Left colon (tissue), 2 donors: ENCODE measurements at regions not wholly inside any gene's neighbourhood (a gene's known extent, or its start where the extent isn't known, plus 50 kb on each side); places are given as distances from the start of the nearest gene placed in this dataset.

Source experiments
- ATAC-seq: fragments of 200-7000 bp; cut with Tn5 transposase; one replicate; pipeline ENCODE4 v1.9.1; 2020; ENCODE audit warnings: mild to moderate bottlenecking, moderate library complexity
- DNase-seq, 2 donors: peaks; one replicate each; pipeline ENCODE4 v3.0.0-alpha.2; 2020
- intact Hi-C, 2 donors: fragments of 100-400 bp; cut with DNase I in 1 of 2; cut with micrococcal nuclease in 1 of 2; formaldehyde crosslinking; loops; one replicate each; pipeline versions ENCODE4 v1.11.2 to v1.14.0; 2022; cut with DNase I, micrococcal nuclease
- donor health status: DM: no; HTN: no; CAD: no.
- donor health status: DM: yes; HTN: yes; CAD: no.

DNA sequence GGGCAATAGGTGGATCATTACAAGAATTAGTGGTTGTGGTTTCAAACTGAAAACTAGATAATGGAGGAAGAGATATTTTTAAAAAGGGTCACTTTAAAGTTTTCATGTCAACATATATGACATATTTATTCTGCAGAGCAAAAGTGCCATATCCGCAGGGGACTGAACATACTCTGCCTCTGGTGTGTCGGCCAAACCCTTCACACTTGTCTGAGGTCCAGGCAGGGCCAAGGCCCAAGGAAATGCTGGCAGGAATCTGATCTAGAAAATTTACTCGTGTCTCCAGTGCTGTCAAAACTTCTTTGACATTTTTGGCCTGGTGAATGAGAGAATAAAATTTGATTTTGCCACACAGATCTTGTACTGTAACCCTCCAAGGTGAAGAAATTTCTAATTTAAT, 562.3 kb downstream of the CCSER2 start:
- DNase-seq (no peak), ATAC-seq (no peak)
- intact Hi-C loops = no loop called here

DNA sequence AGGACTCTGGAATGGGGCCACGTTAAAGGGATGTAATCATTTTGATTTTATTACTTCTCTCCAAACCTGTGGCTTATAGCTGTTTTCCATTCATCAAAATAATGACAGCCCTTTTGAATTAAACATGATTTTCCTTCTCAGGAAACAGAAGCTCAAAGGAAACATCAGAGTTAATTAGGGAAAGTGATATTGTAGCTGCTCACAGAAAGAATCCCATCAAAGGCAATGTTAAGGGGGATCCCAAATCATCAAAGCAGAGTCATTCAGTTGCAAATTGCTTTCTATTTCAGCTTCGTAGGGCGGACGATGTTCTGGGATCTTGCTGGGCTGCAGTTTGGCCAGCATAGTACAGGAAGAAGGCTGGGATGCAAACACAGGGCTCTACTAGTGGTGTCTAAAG, 563.2 kb downstream of the CCSER2 start:
- intact Hi-C loops = no loop called here
- no peak for ATAC-seq
- no peak for DNase-seq

DNA sequence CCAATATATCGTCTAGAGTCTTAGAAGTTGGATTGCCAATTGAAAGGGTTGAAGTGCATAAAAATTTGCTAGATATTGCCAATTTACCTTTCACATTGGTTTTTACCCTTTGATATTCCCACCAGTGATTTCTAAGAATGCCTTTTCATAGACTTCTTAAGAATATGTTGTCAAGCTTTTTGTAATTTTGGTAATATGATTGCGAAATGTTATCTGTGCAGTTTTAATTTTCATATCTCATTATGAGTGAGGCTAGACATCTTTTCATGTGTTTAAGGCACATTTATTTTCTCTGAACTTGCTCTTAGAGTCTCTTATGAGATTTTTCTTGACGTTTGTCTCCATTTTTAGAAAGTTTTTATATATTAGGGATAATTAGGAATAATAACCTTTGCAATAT, 567.2 kb downstream of the CCSER2 start:
- intact Hi-C loops = no loop called here
- ATAC-seq (no peak), DNase-seq (no peak)

DNA sequence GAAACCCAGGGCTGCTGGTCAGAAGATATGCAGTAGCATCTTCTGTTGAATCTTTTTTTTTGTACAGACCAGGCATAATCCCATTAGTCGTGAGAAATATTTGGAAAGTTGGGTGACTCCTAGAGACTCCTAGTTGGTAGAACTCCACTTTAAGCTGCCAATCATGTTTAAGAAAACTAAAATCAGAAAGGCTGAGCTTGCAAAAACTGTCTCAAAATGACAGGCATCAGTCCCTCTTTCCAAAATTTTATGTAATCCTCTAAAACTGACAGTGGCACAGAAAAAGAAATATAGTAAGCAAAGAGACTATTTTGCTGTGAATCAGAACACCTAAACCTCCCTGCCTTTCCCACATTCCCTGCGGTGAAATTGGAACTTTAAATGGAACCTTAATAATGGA, 568.5 kb downstream of the CCSER2 start:
- DNase-seq = no peak
- no peak for ATAC-seq
- intact Hi-C loops = no loop called here

DNA sequence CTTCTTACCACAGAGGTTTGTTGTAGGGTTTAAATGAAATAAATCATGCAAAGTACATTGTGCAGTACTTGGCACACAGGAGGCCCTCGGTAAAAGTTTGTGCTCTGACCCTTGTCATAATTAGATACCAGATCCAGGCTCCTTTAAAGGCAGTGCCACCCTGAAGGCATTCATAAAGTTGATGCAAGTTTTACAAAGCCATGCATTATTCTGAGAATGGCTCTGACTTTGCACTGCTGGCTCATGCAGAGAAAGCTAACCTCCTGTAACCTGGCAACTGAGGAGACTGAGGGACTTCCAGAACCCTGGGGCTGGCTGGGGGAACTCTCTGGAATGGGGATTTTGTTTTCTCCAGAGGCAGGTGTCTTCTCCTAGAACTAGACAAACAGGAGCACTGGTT, 570.9 kb downstream of the CCSER2 start:
- ATAC-seq (no peak), DNase-seq (no peak)
- intact Hi-C loops = no loop called here

DNA sequence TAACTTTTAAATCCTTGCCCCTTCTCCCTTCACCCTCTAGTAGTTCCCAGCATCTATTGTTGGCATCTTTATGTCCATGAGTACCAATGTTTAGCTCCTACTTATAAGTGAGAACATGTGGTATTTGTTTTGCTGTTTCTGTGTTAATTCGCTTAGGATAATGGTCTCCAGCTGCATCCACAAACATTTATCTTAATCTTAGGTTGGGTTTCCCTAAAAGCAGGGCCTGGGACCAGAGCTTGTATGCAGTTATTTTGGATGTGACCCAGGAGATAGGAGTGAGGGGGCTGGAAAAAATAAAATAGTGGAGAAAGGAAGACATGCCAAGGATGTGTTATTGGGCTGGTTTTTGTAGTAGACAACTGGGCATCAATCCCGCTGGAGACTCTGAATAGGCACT, 571.8 kb downstream of the CCSER2 start:
- intact Hi-C loops = no loop called here
- DNase-seq (no peak), ATAC-seq (no peak)

DNA sequence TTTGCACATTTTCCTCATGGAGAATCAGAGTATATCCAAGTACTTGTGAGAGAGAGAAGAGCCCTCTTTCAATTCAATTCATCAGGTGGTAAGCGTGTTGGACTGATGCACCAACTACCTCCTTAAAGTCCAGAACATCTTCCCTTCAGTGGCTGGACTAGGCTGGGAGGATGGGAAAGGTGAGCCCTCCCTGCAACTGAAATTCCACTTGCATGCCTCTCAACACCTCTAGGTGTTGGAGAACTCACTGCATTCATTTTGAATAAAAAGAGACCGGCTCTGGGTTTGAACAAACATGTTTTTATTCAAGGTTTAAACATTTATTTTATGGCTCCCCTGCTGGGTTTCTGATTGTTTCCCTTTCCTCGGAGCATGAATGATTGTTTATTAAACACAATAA, 573.5 kb downstream of the CCSER2 start:
- ATAC-seq (no peak), DNase-seq (no peak)
- intact Hi-C loops = no loop called here

DNA sequence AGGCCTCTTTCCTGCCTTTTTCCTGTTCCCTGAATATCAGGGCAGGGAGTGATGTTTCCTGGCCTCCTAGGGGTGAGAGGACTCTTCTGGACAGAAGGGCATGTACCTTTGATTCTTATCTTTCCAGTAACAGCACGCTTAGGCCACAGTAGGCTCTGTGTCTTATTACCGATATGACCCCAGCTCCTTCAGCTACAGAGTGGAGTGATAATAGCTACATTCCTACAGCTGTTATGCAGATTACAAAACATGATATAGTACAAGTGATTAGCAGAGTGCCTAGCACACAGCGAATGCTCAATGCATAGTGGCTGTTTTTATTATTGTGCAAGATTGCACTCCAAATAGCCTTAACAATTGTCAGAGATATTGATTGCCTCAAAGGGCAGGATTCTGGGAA, 574.2 kb downstream of the CCSER2 start:
- intact Hi-C loops = no loop called here
- no peak for ATAC-seq
- DNase-seq = no peak

DNA sequence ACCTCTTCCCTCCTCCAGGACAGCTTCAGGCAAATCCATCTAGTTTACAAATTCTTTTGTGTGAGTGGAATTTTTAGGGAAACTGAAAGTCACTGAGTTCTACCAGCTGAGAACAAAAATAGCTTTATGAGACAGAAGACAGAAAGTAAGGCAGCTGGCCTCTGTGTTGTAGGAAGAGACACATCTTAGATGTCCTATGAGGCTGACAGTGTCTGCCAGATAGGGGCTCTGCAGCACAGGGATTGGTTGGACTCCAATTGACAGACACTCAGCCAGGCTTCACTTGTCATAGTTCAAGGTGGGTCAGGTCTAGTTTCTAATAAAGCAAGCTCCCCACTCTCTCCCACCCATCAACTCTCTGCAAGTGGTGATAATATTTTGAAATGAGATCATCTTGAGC, 574.9 kb downstream of the CCSER2 start:
- DNase-seq (no peak), ATAC-seq (no peak)
- intact Hi-C loops = no loop called here

DNA sequence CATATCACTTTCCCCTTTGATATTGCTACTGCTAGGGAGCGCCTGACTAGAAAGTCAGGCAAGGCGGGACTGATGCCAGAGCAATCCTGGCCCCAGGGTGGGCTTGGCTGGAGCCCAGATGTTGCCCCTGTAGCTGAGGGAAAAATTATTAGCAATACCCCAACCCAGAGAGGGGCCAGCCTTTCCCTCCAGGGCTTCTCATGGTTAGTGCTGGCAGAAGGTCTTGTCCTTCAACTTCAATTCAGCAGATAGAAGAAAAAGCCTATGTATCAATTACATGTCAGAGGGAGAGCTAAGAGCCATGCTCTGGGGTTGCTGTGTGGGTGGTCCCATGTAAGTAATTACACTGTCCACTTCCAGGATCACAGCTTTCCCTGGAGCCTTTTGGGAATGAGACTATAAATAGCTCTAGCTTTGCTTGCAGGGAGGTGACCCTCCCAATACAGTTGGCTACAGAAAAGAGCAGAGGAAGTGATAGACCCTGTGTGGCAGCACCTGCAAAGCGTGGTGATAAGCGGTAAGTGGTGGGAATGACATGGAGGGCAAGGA, 579.1 kb downstream of the CCSER2 start:
- DNase-seq (no peak), ATAC-seq (no peak)
- intact Hi-C loops = no loop called here

DNA sequence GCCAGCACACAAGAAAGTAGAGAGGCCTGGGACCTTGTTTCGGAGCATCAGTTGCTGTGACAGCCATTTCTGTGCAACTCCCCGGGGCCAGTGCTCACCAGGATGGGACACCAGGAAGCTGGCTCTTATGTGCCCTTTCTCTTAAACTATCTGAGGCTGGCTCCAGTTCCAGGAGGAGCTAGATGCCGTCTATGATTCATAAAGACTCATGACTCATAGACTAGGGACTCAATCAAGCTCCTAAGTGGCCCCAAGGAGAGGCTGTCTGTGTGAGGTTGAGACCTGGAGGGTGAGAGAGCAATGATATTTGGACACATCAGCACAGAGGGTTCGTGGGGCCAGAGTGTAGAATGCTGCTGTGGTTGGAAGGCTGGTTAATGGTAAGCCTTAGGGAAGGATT, 580.1 kb downstream of the CCSER2 start:
- intact Hi-C loops = no loop called here
- no peak for DNase-seq
- ATAC-seq = no peak

DNA sequence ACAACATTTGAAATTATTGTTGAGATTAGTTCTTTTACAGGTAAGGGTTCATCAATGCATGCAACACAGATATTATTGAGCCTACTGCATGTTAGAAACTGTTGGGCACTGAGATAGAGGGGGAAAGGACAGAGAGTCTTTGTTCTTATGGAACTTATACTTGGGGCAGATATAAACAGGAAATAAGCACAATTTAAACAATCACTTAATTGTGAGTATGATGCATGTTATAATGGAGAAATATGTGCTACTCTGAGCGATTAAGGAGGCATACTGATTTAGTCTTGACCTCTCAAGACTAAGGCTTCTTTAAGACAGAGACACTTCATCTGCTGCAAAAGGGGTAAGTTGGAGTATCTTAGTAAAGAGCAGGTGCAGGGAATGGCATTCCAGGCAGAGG, 593.3 kb downstream of the CCSER2 start:
- ATAC-seq (no peak), DNase-seq (no peak)
- intact Hi-C loops = no loop called here

DNA sequence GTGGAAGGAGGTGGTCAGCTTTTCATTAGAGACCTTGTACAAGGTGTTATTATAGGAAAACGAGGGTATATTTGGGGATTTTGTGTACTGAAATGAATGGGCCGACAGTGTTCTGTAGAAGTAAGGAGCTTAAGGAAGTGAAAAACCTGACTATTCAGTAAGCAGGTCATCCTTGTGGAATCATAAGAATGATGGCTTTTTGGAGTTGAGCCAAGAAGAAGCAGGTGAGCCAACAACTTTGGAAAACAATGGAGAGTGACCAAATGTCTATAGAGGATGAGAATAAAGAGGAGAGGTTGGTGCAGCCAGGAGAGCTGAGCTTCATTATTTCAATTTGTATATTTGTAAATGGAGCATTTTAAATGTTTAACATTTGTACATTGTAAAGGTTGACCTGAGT, 595.7 kb downstream of the CCSER2 start:
- DNase-seq (no peak), ATAC-seq (no peak)
- intact Hi-C loops = no loop called here

DNA sequence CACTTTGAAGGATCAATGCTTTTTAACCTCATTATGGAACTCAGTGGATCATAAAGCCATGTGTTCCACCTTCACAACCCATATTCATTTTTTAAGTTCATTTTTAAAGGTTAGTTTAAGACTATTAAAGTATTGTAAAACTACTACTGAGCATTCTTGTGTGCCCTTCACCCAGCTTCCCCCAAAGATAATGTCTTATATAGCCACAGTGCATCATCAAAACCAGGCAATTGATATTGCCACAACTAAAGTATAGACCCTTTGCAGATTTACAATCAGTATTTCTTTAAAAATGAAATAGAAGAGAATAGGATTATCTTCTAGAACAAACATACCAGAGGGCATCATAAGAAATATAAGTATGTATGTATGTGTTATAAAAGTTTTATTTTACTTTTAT, 597.1 kb downstream of the CCSER2 start:
- intact Hi-C loops = no loop called here
- ATAC-seq (no peak), DNase-seq (no peak)

DNA sequence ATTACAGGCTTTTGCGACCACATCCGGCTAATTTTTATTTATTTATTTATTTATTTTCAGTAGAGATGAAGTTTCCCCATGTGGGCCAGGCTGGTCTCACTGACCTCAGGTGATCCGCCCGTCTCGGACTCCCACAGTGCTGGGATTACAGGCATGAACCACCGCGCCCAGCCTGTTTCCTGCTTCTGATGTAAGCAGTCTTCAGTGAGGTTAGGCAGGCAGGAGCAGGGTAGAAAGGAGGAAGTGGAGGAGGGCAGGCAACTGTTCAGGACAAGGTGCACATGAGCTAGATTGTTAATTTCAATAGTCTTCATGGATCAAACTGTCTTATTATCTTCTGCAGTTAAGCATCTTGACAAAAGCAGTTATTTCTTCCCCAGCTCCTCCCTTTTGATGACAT, 605.0 kb downstream of the CCSER2 start:
- DNase-seq = peak in 1 of 2 donors; percentile 31
- intact Hi-C loops = no loop called here
- peak; percentile 79 for ATAC-seq

DNA sequence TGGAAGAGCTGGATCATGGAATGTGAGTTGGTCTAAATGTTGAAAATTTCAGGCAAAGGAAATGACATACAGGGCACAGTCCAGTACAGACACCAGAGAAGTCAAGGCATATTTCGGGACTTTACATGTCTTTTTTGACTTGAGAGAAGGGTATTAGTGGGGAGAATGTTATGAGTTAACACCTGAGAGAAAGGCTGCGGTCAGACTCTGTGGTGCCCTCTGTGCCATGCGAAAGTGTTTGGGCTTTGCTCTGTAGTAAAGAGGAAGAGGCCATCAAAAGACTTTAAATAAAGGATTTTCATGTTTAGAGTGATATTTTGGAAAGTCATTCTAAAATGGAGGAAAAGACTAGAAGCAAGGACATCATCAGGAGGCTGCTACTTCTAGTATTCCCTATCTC, 607.4 kb downstream of the CCSER2 start:
- intact Hi-C loops = no loop called here
- DNase-seq (no peak), ATAC-seq (no peak)

DNA sequence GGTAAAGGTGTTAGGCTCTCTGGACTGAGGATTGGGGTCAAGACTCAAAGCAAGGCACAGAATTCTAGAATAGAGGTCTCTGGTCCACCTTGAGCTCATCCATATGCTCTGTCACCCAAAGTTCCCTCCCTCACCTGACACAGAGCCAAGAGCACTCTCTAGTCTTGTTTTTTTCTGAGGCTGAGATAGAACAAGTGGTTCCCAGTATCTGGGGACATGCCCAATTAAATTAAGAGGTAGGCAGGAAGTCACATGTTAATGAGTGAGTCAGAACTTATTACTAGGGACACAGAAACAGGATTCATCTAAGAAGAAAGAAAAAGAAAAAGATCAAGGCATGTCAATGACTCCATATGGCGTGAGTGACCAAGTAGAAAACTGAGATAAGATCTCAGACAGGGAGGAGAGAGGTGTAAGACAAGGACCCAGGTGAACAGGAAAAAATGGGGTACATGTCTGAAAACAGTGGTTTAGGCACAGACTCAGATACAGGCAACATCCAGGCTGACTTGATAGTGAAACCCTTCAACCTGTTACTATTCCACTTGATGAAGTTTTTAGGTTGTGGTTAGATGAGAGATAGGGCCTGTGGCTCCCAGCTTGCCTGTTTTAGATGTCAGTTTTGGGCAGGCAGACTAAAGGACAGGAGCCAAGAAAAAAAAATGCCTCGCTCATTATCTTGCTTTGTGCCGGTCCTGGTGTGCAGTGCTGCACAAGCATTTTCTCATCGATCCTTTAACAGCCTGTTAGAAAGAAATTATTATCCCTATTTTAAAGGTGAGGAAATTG, 609.9 kb downstream of the CCSER2 start:
- no peak for ATAC-seq
- intact Hi-C loops = no loop called here
- DNase-seq = no peak

DNA sequence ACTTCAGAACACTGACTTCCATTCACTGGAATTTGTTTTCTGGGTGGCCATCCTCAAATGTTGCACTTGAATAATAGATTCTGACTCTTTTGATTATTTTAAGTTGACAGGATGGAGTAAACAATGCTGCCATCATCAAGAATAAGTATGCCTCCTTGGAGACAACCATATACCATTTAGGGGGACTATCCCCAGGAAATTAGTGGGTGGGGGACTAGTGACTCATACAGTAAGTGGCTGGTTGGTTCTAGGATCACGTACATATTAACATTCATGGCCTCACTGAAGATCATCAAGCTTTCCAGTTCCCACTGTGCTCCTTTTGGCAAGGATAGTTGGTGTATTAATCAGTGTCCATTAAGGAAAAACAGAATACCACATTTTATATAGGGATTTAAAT, 615.2 kb downstream of the CCSER2 start:
- intact Hi-C loops = no loop called here
- DNase-seq (no peak), ATAC-seq (no peak)

DNA sequence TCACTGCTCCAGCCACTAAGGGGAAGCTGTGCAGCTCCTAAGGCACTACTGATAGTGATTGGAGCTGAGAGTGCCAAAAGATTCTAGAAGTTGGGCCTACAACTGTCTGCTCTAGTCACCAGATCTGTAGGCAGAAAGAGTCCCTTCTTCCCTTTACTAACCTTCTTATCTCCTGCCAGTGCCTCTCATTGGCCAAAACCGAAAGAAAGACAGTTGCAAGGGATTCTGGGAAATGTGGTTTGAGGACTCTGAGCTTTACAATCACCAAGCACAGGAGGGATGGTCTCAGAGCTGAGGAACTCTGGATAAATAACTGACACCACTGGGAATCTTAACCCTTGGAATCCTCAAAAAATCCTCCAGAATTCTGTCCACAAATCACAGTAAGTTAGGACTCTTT, 615.8 kb downstream of the CCSER2 start:
- intact Hi-C loops = no loop called here
- ATAC-seq (no peak), DNase-seq (no peak)

DNA sequence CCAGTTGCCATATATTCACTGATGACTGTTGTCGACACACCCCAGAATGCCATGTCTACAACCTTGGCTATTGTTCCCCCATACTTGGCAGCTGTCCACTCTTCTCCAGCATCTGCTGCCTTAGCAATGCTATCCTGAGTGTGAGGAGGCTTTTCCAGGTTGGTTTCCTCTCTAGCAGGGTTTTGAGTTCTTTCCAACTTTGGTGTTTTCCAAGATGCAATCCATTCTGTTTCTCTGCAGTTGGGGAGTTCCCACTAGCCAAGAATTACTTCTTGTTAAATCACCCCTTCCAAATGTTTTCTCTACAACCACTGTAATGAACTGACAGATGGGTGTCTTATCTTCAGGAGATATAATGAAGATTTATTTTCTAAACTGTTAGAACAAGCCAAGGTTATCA, 617.4 kb downstream of the CCSER2 start:
- DNase-seq = no peak
- intact Hi-C loops = no loop called here
- no peak for ATAC-seq

DNA sequence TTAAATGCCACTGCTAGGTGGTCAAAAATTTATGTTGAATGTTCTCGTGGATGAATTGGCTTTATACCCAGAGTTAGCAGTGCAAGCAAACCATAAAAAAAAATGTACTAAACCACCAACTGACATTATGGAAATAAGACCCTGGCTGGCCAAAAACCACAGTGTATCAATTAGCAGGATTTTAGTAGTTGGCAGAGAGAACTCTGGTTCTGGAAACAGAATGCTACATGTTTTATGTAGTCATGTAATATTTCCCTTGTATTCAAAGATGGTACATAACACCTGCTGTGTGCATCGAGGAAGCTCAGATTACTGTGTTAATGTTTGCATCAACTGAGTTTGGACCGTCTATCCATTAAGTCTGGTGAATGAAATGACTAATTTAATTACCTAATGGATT, 618.5 kb downstream of the CCSER2 start:
- intact Hi-C loops = no loop called here
- ATAC-seq (no peak), DNase-seq (no peak)
